GM23338 (cell line): ENCODE measurements at regions not wholly inside any gene's neighbourhood (a gene's known extent, or its start where the extent isn't known, plus 50 kb on each side); places are given as distances from the start of the nearest gene placed in this dataset.

Source experiments
- ATAC-seq: fragments of 200-7000 bp; cut with Tn5 transposase; 3 replicates; pipeline ENCODE4 v1.9.1; 2020
- DNase-seq: peaks from one replicate; pipeline ENCODE4 v3.0.0-alpha.2; 2015; ENCODE audit warnings: low spot score
- H2AFZ ChIP-seq: fragments of 200-600 bp; sonication (generic); 2 replicates; pipeline ENCODE4 v1.8.0; 2016; ENCODE audit warnings: antibody characterized with exemption, mild to moderate bottlenecking, moderate library complexity
- H3F3A ChIP-seq: fragments of 200-600 bp; sonication (generic); replicated peaks from 2 replicates; pipeline ENCODE4 v1.8.0; 2017; ENCODE audit warnings: antibody characterized with exemption, mixed run types, low read depth
- H3K27ac ChIP-seq: fragments of 200-600 bp; sonication (generic); 2 replicates; pipeline ENCODE4 v1.6.1; 2016; ENCODE audit warnings: low read depth
- H3K27me3 ChIP-seq: fragments of 200-600 bp; sonication (generic); 2 replicates; pipeline ENCODE4 v1.8.0; 2016; ENCODE audit warnings: mild to moderate bottlenecking, mixed run types, moderate library complexity; ENCODE audit not compliant: insufficient read depth
- H3K36me3 ChIP-seq: fragments of 200-600 bp; sonication (generic); 2 replicates; pipeline ENCODE4 v1.8.0; 2016; ENCODE audit warnings: mild to moderate bottlenecking; ENCODE audit not compliant: insufficient read depth
- H3K4me1 ChIP-seq: fragments of 200-600 bp; sonication (generic); 2 replicates; pipeline ENCODE4 v1.8.0; 2016; ENCODE audit warnings: mild to moderate bottlenecking, moderate library complexity; ENCODE audit not compliant: insufficient read depth
- H3K4me2 ChIP-seq: fragments of 200-600 bp; sonication (generic); 2 replicates; pipeline ENCODE4 v1.7.1; 2017; ENCODE audit warnings: mixed run types
- H3K4me3 ChIP-seq: fragments of 200-600 bp; sonication (generic); 2 replicates; pipeline ENCODE4 v1.6.1; 2016; ENCODE audit warnings: mixed run types
- H3K79me2 ChIP-seq: fragments of 200-600 bp; sonication (generic); replicated peaks from 2 replicates; pipeline ENCODE4 v1.8.0; 2017; ENCODE audit warnings: mild to moderate bottlenecking; ENCODE audit not compliant: insufficient read depth
- H3K9me2 ChIP-seq: fragments of 200-600 bp; sonication (generic); 2 replicates; pipeline ENCODE4 v1.8.0; 2017; ENCODE audit not compliant: insufficient read depth
- H4K20me1 ChIP-seq: fragments of 200-600 bp; sonication (generic); replicated peaks from 2 replicates; pipeline ENCODE4 v1.8.0; 2017; ENCODE audit warnings: mild to moderate bottlenecking; ENCODE audit not compliant: insufficient read depth
- H3K27ac Mint-ChIP-seq: 2 replicates; pipeline ENCODE4 v1.8.0; 2020; ENCODE audit warnings: inconsistent platforms, mild to moderate bottlenecking, moderate library complexity, mixed read lengths
- H3K27me3 Mint-ChIP-seq: 3 replicates; pipeline ENCODE4 v1.8.0; 2022; ENCODE audit warnings: low read depth, mild to moderate bottlenecking, moderate library complexity, mixed read lengths, inconsistent platforms; ENCODE audit not compliant: insufficient read depth, poor library complexity
- H3K36me3 Mint-ChIP-seq: 3 replicates; pipeline ENCODE4 v1.8.0; 2021; ENCODE audit warnings: low read depth, mild to moderate bottlenecking, inconsistent platforms, moderate library complexity, mixed read lengths
- H3K4me1 Mint-ChIP-seq: 3 replicates; pipeline ENCODE4 v1.8.0; 2020; ENCODE audit warnings: mild to moderate bottlenecking, inconsistent platforms, mixed read lengths
- H3K4me3 Mint-ChIP-seq: 3 replicates; pipeline ENCODE4 v1.8.0; 2021; ENCODE audit warnings: moderate library complexity, mild to moderate bottlenecking, inconsistent platforms, mixed read lengths
- H3K9me3 Mint-ChIP-seq: 3 replicates; pipeline ENCODE4 v1.8.0; 2020; ENCODE audit warnings: moderate library complexity, mild to moderate bottlenecking, inconsistent platforms, mixed read lengths
- CREB1 ChIP-seq: fragments of 250-450 bp; sonication (Bioruptor Pico); IDR thresholded peaks from 2 replicates; pipeline ENCODE4 v1.5.0; 2020; ENCODE audit warnings: low read depth, mild to moderate bottlenecking, moderate library complexity
- NANOG ChIP-seq: IDR thresholded peaks from 2 replicates; pipeline ENCODE4 v1.6.1; 2016; ENCODE audit warnings: antibody characterized with exemption, borderline replicate concordance
- ZNF114 ChIP-seq: fragments of 250-450 bp; sonication (Bioruptor Pico); IDR thresholded peaks from 2 replicates; pipeline ENCODE4 v1.5.0; 2020; ENCODE audit warnings: mild to moderate bottlenecking, moderate library complexity
- ZNF331 ChIP-seq: fragments of 250-450 bp; sonication (Bioruptor Pico); IDR thresholded peaks from 2 replicates; pipeline ENCODE4 v1.5.0; 2020; ENCODE audit warnings: low read depth, mild to moderate bottlenecking, moderate library complexity
- ZNF462 ChIP-seq: fragments of 250-450 bp; sonication (Bioruptor Pico); IDR thresholded peaks from 2 replicates; pipeline ENCODE4 v1.5.0; 2020; ENCODE audit warnings: mild to moderate bottlenecking, moderate library complexity

GRCh38 chr17:62870030-62870541, 62.0 kb upstream of the MARCHF10 start (continued):
- TF ChIP-seq ZNF462 (CRISPR knock-in tag) = no peak

- Mint-ChIP-seq H3K4me3 (no peak overlapping the region), H3K27me3 (peaks cover 5% of the 10 kb centered on the region), H3K36me3 (no peaks in the 10 kb centered on the region), H3K9me3 (no peaks in the 10 kb centered on the region), H3K27ac (no peak overlapping the region), H3K4me1 (peaks cover 20% of the 10 kb centered on the region)
- Histone ChIP-seq H3K4me1 (peaks cover 15% of the 10 kb centered on the region), H3K27me3 (no peaks in the 10 kb centered on the region), H3K9me2 (no peaks in the 10 kb centered on the region), H3K36me3 (no peaks in the 10 kb centered on the region), H3K4me3 (no peak overlapping the region), H3K79me2 (no peaks in the 10 kb centered on the region), H4K20me1 (no peaks in the 10 kb centered on the region), H3F3A (no peaks in the 10 kb centered on the region), H3K4me2 (no peak overlapping the region), H3K27ac (no peak overlapping the region), H2AFZ (no peak overlapping the region)
- TF ChIP-seq NANOG = no peak
- no peak for TF ChIP-seq ZNF331 (CRISPR knock-in tag)
- TF ChIP-seq CREB1 (CRISPR knock-in tag) = no peak
- ATAC-seq = no peak
- DNase-seq = no peak
Measured at GRCh38 chr17:62868723-62869122, 60.6 kb upstream of the MARCHF10 start.

GRCh38 chr17:62868008-62868407, 59.9 kb upstream of the MARCHF10 start:
- H3K36me3 ChIP-seq = no peaks in the 10 kb centered on the region
- TF ChIP-seq ZNF114 (CRISPR knock-in tag) (no peak), CREB1 (CRISPR knock-in tag) (no peak)
- H3K9me2 ChIP-seq = no peaks in the 10 kb centered on the region
- Mint-ChIP-seq H3K27me3 (peaks cover 5% of the 10 kb centered on the region), H3K4me3 (no peak overlapping the region), H3K27ac (no peak overlapping the region), H3K9me3 (no peaks in the 10 kb centered on the region), H3K36me3 (no peaks in the 10 kb centered on the region), H3K4me1 (peaks cover 20% of the 10 kb centered on the region)
- no peaks in the 10 kb centered on the region for H3K79me2 ChIP-seq
- no peaks in the 10 kb centered on the region for H3F3A ChIP-seq
- no peak for ATAC-seq
- H3K4me1 ChIP-seq = peaks cover 15% of the 10 kb centered on the region
- no peaks in the 10 kb centered on the region for H3K27me3 ChIP-seq
- no peak overlapping the region for H3K4me2 ChIP-seq
- H4K20me1 ChIP-seq = no peaks in the 10 kb centered on the region
- DNase-seq = no peak
- H2AFZ ChIP-seq = no peak overlapping the region
- no peak overlapping the region for H3K4me3 ChIP-seq
- no peak overlapping the region for H3K27ac ChIP-seq
